Amygdala (tissue), 56 donors: ENCODE measurements at regions not wholly inside any gene's neighbourhood (a gene's known extent, or its start where the extent isn't known, plus 50 kb on each side); places are given as distances from the start of the nearest gene placed in this dataset.

ENCODE experiments used
- DNase-seq, 56 donors: peaks; one replicate each; lab custom pipeline; 2025; lab: John Stamatoyannopoulos, UW

DNA sequence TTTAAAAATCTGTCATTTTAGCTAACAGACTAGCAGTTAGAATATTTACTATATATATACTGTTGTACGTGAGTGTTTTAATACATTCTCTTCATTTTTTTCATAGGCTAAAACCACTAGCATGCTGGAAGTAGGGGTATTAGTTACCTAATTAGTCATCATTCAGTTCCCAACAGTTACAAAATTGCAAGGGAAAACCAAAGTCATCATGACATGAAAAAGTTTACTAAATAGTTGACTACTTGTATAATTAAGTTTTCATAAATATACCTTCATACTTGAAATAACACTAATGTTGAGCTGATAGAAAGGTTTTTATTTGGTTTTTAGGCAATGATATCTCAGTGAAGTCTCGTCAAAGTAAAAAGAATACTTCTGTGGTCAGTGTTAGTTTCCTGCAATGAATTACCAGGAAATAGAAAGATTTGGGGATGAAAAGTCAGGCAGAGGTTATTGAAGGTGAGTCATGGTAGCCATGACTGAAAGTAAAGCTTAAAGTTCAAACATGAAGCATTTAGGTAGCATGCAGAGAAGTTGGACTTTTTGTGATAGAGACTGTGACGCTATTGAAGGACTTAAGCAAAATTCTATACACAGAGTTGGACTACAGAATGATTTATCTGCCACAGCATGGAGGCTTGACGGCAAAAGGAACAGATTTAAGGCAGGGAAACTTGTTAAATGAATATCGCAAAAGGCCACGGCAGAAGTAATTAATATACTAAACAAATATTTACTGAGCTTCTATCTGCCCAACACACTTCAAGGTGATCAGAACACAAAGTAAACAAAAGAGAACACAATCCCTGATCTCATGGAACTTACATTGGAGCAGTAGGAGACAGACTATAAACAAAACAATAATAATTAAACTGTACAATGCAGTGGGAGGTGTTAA, 828.1 kb upstream of the FAT3 start:
- no peak for DNase-seq

DNA sequence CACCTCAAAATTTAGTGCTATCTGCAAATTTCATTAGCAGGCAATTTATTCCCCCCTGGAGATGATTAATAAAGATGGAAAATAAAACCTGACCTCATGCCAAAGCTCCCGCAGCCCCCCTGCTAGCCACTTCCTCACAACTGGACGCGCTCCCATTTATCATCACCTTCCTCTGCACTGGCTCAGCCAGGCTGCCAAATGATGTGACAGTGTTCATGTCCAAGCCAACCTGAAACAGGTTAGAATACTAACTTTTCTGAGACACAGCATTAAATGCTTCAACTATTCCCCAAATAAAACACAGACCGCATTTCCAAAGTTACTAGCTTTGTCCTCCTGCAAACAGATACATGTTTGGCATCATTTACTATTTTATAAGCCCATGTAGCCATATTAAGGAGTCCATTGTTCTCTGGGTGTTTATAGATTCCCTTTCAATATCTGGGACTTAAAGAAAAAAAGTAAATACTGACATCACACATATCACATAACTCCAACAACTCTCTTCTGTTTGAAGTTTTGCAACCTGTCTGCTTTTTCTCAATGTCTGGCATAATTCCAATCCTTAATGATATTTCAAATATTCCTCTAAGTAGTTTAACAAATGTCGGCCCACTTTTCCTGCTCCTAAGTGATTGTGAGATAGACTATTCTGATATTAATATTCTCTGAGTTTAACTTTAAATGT, 829.7 kb upstream of the FAT3 start:
- DNase-seq: no peak

DNA sequence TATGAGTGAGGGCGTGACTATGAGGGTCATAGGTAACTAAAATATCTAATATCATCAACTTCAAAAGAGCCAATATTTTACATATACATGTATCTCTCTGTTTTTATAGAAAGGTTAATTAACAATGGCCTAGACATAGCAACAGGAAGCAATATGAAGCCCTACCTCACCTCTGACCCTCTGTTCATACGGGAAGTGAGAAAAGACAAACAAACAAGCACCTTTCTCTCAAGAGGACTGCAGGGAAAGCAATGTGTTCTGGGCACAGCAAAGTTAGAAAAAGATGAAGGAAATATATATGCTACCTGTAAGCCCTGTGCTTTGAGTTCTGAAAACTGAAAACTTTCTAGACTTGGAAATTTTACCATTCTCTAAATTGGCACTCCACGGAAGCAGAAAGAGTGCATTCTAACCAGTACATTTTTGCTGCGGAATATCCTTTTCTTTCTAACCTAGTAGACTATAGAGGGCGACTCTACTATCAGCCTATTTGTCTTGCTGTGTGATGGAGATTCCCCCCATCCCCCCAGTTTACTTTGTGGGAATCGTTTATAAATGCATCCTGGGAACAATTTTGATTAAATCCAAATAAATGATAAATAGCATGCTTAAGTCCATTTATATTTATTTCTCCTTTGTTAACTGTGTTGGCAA, 830.4 kb upstream of the FAT3 start:
- DNase-seq: no peak

DNA sequence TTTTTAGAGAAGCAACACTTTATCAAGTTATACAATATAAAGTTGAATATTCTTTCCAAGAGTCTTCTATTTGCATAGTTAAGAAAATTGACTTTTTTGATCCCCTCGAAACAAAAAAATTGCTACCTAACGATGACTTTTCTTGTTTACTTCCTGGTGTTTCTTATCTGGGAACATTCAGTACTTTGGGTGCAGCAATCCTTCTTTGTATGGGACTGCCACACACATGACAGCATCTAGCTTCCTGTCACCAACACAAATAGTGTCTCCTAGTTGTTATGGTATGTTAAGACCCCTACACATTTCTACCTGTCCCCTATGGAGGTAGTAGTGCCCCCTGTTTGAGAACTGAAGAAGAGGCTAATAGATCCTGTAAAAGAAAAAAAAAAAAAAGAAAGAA, 841.7 kb upstream of the FAT3 start:
- DNase-seq: no peak

DNA sequence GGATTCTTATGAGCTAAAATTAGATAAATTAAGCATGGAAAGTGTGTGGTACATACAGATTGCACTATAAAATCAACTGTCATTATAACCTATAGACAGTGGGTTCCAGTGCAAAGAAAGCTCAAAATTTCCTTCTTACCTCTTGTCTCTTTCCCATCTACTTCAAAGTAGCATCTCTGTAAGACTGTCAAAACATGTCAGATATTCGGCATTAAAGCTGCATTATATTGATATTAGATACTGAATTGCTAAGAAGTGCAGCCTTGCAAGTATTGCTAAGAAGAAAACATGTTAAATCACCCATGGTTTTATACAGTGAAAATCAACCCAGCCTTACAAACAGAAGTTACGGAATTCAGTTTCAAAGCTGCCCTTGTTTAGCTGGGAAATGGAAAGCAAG, 849.8 kb upstream of the FAT3 start:
- DNase-seq: no peak

DNA sequence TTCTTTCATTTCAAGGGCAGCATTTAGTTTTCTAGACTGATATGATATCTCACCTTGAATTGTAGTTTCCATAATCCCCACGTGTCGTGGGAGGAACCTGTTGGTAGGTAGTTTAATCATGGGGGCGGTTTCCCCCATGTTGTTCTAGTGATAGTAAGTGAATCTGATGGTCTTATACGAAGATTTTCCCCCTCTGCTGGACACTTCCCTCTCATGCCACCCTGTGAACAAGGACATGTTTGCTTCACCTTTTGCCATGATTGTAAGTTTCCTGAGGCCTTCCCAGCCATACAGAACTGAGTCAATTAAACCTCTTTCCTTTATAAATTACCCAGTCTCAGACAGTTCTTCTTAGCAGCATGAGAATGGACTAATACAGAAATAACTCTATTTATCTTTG, 851.1 kb upstream of the FAT3 start:
- no peak for DNase-seq

DNA sequence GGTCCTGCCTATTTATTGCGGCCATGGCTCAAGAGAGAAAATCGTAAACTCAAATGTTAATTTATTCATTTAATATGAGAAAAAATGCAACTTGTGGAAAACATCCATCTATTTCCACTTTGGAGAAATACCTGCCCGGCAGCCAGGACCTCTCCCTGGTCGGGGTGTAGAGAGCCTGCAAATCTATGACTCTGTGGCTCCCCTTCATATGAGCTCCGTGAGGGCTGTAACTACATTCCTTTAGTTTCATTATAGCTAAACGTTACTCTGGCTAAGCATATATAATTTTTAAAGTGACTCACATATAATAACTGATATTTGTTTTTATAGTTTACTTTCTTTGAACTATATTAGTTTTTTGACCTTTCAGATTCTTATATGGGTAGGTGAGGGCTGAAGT, 857.8 kb upstream of the FAT3 start:
- DNase-seq: no peak

DNA sequence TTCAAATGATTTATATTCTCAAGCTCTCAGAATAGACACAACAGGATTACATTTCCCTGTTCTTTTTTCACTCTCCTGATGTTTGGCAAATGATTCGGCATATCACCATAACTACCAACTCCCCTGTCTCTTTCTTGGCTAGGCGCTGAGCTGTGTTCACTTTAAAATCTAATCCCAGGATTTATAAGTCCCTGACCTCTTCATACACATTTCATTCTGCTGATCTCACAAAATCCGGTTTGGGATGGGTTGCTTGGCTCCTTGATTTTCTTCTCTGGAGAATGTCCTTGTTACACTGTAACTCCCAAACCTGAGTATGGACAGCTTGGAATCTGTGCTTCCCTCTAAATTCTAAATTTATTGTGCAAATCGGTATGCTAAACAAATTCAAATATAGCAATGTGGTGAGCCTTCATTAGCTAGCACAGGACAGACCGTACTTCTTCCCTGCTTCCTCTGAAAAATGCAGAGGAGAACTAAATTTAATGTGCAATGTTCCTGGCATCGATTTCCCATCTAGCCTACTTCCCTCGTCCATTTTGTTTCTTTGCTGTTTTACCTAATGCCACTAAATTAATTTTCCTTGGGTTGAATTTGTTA, 858.5 kb upstream of the FAT3 start:
- DNase-seq: peak in 4 of 56 donors; percentile 2 to 19 (median 5)

DNA sequence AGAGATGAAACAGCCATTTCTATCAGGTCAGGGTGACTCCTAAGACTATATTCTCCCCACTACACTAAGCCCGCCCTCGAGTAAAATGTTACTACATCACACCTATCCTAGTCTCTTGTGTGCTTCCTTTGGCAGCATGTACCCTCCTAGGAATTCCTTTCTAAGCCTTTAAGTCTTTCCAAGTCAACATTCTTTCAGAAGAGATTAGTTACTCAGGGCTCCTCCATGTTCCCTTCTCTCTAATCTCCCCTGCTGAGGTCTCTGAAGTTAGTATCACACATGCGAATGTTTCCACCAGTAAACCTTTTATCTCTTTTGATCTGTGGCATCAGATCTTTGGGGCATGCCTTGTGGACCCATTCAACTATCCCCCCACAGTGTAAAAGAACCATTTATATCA, 873.7 kb upstream of the FAT3 start:
- DNase-seq: no peak

DNA sequence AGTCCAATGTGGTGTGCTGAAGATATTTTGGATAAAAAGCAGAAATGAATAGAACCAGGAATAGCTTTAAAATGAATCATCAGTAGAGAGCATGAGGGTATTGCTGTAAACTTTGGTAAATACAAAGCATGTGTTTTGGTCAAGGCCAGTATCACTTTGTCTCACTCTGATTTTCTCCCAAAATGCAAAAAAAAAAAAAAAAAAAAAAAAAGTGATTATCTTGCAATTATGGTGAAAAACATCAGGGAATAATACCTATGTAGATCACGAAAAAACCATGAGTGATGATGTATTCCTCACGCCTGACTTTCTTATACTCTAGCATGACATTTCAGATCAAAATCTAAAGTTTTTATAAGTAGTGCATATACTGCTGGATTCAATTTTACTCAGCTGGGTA, 897.9 kb upstream of the FAT3 start:
- no peak for DNase-seq

DNA sequence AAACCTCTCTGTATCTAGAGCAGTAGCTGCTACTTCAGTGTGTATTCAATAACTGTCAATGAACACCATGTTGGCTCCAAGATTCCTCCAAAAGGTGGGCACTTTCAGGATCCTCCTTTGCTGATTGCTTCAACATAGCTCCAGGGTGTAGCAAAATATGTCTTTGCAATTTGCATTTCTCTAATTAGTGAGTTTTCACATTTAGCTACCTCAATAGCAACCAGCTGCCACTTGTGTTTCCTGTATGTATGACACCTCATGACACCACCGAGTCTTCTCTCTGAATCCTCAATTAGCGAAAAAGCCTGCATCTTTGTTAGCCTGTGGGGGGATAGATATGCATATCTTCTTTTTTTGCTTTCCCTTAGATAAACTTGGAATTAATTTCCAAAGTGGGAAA, 898.3 kb upstream of the FAT3 start:
- no peak for DNase-seq

DNA sequence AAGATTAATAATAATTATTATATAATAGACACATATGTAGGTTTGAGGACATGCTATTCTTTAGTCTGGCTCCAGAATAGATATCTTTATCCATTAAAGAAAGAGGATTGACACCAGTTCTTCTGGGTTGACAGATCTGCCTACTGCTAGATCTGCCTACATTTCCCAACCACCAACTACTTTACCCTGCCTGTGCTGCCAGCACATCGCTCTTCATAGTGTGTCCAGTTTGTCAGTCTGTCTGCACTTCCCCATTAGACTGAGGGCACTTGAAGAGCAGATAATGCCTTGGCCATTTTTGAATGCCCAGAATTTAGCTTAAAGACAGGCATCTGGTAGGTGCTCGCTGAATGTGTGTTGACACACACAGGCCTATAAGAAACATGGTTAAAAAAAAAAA, 910.1 kb upstream of the FAT3 start:
- DNase-seq: no peak

DNA sequence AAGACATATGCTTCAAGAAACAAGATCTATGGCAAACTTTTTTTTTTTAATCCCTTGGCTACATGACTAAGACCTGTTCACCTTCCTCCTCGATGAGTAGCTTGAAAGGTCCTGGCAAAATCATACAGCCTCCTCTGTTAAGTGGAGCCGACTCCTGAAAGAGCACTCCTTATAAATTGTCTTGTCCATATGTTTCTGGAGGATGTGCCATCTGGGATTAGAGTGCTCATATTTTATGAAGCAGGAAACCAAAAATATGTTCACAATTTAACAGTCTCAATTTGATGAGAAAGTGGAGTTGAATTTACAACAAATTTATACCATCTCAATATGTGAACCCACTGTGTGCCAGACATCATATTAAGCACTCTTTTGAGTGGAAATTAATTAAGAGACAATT, 912.1 kb upstream of the FAT3 start:
- no peak for DNase-seq

DNA sequence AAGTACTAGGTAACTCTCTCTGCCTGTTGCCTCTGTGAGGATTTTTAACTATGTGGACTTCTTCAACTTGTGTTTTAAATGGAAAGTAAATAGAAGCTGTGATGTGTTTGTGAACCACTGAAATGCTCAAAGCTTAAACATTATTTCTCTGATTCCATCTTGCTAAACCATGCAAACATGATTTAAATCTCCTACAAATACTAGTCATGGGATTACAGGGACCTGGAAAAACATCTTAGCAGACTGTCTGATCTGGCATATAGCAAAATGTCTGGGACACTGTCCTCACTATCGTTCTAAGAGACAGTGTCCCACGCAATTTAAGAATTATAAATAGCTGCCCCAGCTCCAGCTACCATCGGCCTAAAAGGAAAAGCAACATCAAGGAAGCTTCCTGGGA, 914.5 kb upstream of the FAT3 start:
- no peak for DNase-seq

DNA sequence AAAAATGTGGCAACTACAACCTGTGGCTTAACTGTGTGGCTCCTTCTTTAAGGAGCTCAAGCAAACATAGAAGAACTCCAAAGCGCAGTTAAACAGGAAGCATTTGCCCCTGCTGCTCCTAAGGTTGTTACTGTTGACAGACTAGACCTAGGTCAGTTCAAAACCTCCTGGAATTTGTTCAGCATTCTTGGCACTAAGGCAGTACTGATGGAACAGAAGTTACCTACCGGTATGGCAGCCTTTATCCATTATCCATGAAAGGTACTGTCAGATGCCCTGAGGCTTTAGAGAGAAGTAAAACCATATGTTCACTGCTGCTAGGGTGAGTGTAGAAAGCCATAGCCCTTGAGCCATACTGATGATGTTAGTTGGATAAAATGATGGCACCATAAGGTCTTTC, 916.5 kb upstream of the FAT3 start:
- DNase-seq: no peak

DNA sequence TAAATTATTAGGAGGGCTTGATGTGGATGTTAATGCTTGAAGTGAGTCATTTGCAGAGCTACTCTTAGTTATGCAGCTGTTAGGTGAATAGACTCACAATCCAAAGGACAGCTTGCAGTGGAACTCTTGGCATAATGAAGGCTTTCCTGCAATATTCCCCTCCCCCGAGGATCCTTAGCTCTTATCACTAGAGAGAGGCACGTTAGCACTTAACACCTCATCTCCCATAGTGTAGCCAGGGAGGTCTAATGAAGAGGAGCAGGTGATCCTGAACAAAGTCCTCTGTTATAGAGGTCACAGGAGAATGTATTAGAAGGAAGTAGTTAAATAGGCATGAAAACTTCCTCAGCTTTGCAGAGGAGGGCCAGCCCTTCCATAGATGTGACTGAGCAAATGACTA, 919.2 kb upstream of the FAT3 start:
- DNase-seq: no peak

DNA sequence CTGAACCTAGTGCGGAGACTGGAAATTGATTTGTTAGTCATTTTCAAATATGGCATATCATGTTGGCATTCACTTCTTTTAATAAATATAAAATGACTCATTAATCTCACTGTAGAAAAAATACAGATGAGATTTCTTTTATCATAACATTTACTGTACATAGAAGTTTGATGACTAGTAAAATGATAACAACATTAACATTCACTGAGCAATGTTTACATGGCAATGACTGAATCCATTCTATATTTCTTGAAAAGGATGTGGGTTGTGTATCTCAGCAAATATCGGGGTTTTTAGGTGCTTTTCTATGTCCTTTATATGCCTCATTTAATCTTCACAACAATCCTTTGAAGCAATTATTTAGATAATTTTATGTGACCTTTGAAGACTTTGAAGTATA, 920.9 kb upstream of the FAT3 start:
- DNase-seq: no peak

DNA sequence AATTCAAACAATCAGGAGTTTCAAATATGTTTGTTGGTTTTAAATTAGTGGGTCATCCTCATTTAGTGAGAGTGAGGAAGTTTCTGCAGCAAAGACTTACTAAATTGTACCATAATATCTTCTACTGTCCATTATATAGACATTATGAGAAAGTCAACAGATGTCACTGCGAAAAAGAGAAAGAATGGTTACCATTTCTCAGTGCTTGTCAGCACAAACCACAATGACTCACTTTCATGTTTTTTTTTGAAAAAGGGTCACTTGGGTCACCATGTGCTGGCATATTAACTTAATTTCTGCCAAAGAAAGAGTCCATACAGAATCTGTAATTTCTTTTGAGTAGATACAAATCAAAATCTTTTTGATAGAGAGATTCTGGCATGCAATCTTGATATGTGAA, 924.6 kb upstream of the FAT3 start:
- no peak for DNase-seq

DNA sequence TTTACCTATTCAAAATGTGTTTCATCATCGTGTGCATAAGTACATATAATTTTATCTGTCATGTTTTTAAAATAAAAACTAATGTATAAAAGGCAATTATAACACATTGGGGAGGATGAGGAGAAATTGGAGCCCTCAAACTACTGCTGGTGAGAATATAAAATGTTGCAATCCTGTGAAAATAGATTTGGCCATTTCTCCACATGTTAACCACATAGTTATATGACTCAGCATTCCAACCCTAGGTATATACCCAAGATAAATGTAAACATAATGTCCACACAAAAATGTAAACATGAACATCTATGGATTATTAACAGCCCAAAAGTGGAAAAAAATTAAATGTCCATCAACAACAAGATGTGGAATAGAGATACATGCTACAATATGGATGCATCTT, 928.0 kb upstream of the FAT3 start:
- no peak for DNase-seq

DNA sequence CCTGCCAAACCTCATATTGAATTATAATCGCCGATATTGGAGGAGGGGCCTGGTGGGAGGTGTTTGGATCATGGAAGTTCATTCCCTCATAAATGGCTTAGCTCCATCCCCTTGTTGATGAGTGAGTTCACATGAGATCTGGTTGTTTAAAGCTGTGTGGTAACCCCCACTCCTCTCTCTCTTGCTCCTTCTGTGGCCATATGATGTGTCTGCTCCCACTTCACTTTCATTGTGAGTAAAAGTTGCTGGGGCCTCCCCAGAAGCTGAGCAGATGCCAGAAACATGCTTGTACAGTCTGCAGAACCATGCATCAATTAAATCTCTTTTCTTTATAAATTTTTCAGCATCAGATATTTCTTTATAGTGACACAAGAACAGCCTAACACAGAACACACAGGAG, 929.0 kb upstream of the FAT3 start:
- no peak for DNase-seq

DNA sequence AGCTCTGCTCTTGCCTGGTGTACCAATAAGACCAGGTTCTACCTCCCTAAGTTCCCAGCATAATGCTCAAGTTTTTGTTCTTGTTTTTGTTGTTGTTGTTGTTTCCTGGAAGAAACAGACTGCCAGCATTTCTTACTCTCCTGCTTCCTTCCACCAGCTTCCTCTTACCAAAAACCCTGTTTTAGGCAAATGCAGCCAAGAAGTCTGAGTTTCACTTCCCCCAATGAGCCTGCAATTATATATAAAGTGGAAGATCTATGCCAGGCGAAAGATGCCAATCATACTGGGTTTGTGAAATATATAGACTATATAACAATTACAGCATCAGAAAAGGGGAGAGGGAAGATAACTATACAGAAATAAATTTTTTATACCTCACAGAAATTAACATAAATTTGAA, 931.5 kb upstream of the FAT3 start:
- no peak for DNase-seq
